PC-9 (cell line): ENCODE measurements at regions not wholly inside any gene's neighbourhood (a gene's known extent, or its start where the extent isn't known, plus 50 kb on each side); places are given as distances from the start of the nearest gene placed in this dataset.

ENCODE experiments used
- BruUV-seq: library from RNA; stranded (reverse); fragments of 400-500 nt; replicated peaks from 2 replicates; lab custom pipeline; 2021; lab: Mats Ljungman, UMichigan
- CTCF ChIA-PET: fragments of 300-600 bp; sonication (Branson Sonifier 250); formaldehyde crosslinking; loops from one replicate; lab custom pipeline; 2022; ENCODE audit warnings: antibody characterized with exemption; lab: Charles Lee
- POLR2A ChIA-PET: fragments of 300-600 bp; sonication (Branson Sonifier 250); formaldehyde crosslinking; loops from one replicate; lab custom pipeline; 2022; ENCODE audit warnings: antibody characterized with exemption; ENCODE audit not compliant: unreplicated experiment; lab: Charles Lee
- DNase-seq, 2 experiments: peaks; one replicate each; pipeline versions ENCODE4 v3.0.0 to v3.0.0-alpha.2; 2015 to 2022; ENCODE audit warnings: mixed read lengths in 1 of 2
- H2AFZ ChIP-seq: fragments of 200-600 bp; sonication (generic); 2 replicates; pipeline ENCODE4 v1.8.1; 2017; ENCODE audit warnings: antibody characterized with exemption
- H3F3A ChIP-seq: fragments of 200-600 bp; sonication (generic); 2 replicates; pipeline ENCODE4 v1.8.1; 2017; ENCODE audit warnings: antibody characterized with exemption, mild to moderate bottlenecking, low read depth; ENCODE audit not compliant: insufficient read depth
- H3K27ac ChIP-seq: fragments of 200-600 bp; sonication (generic); 2 replicates; pipeline ENCODE4 v1.6.1; 2016; ENCODE audit warnings: mixed run types
- H3K27me3 ChIP-seq: fragments of 200-600 bp; sonication (generic); 2 replicates; pipeline ENCODE4 v1.6.1; 2016; ENCODE audit warnings: low read depth, mixed run types; ENCODE audit not compliant: insufficient read depth
- H3K36me3 ChIP-seq: fragments of 200-600 bp; sonication (generic); 2 replicates; pipeline ENCODE4 v1.6.1; 2016; ENCODE audit warnings: low read depth, mixed run types
- H3K4me1 ChIP-seq: fragments of 200-600 bp; sonication (generic); replicated peaks from 2 replicates; pipeline ENCODE4 v1.6.1; 2016; ENCODE audit warnings: mixed run types; ENCODE audit not compliant: insufficient read depth
- H3K4me2 ChIP-seq: fragments of 200-600 bp; sonication (generic); 2 replicates; pipeline ENCODE4 v1.6.1; 2017; ENCODE audit warnings: mixed run types
- H3K4me3 ChIP-seq: fragments of 200-600 bp; sonication (generic); 2 replicates; pipeline ENCODE4 v1.6.1; 2016; ENCODE audit warnings: mixed run types
- H3K79me2 ChIP-seq: fragments of 200-600 bp; sonication (generic); 2 replicates; pipeline ENCODE4 v1.6.1; 2017; ENCODE audit warnings: low read depth, mixed run types
- H3K9me2 ChIP-seq: fragments of 200-600 bp; sonication (generic); 2 replicates; pipeline ENCODE4 v1.8.1; 2017; ENCODE audit warnings: mild to moderate bottlenecking; ENCODE audit not compliant: insufficient read depth
- H3K9me3 ChIP-seq: fragments of 200-600 bp; sonication (generic); 2 replicates; pipeline ENCODE4 v1.8.1; 2016; ENCODE audit warnings: low read depth; ENCODE audit not compliant: insufficient read depth
- H4K20me1 ChIP-seq: fragments of 200-600 bp; sonication (generic); 2 replicates; pipeline ENCODE4 v1.8.1; 2017; ENCODE audit not compliant: insufficient read depth
- EZH2 ChIP-seq: fragments of 200-600 bp; sonication (generic); IDR thresholded peaks from 2 replicates; pipeline ENCODE4 v1.8.0; 2017; ENCODE audit warnings: antibody characterized with exemption, low read depth
- intact Hi-C: fragments of 100-400 bp; cut with micrococcal nuclease; formaldehyde crosslinking; loops from one replicate; pipeline ENCODE4 v1.10.0; 2022; ENCODE audit not compliant: unreplicated experiment
- TF ChIP-seq, protein P1 (sequence below): fragments of 200-600 bp; sonication (generic); conservative IDR thresholded peaks from 2 replicates; pipeline ENCODE4 v1.6.1; 2017; ENCODE audit warnings: mixed run types, antibody characterized with exemption, mild to moderate bottlenecking, moderate library complexity

DNA sequence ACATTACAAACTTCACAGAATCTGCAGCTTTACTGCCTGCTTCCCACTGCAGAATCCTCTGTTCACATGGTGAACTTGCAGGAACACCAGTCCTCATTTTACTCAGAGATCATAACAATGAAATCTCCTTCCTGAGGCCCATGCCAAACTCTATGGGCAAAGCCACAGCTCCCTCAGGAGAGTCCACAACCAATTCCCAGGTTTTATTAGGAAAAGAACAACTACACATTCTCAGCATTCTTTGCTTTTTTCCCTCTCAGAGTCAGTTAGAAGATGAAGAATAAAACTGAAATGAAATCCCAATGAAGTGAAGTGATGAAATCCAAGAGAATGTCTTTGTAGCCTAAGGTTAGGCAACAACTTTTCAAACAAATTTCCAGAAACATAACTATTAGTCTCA, 233.7 kb downstream of the DSEL start:
- H3K4me1 ChIP-seq, result no peaks in the 10 kb centered on the region
- intact Hi-C loops, result no loop called here
- H3K36me3 ChIP-seq, result no peaks in the 10 kb centered on the region
- H3K27ac ChIP-seq, result no peak overlapping the region
- no peak overlapping the region for H3K4me2 ChIP-seq
- H3K9me3 ChIP-seq, result no peaks in the 10 kb centered on the region
- no peak for DNase-seq
- BruUV-seq, result no TSS peak
- H3F3A ChIP-seq, result no peaks in the 10 kb centered on the region
- no peak overlapping the region for H2AFZ ChIP-seq
- ChIA-PET POLR2A (no interaction called here), CTCF (no interaction called here)
- no peaks in the 10 kb centered on the region for H4K20me1 ChIP-seq
- H3K9me2 ChIP-seq, result no peaks in the 10 kb centered on the region
- TF ChIP-seq, protein P1, sequence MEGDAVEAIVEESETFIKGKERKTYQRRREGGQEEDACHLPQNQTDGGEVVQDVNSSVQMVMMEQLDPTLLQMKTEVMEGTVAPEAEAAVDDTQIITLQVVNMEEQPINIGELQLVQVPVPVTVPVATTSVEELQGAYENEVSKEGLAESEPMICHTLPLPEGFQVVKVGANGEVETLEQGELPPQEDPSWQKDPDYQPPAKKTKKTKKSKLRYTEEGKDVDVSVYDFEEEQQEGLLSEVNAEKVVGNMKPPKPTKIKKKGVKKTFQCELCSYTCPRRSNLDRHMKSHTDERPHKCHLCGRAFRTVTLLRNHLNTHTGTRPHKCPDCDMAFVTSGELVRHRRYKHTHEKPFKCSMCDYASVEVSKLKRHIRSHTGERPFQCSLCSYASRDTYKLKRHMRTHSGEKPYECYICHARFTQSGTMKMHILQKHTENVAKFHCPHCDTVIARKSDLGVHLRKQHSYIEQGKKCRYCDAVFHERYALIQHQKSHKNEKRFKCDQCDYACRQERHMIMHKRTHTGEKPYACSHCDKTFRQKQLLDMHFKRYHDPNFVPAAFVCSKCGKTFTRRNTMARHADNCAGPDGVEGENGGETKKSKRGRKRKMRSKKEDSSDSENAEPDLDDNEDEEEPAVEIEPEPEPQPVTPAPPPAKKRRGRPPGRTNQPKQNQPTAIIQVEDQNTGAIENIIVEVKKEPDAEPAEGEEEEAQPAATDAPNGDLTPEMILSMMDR, result no peak
- TF ChIP-seq EZH2, result no peak
- H3K4me3 ChIP-seq, result no peak overlapping the region
- no peaks in the 10 kb centered on the region for H3K79me2 ChIP-seq
- no peaks in the 10 kb centered on the region for H3K27me3 ChIP-seq

DNA sequence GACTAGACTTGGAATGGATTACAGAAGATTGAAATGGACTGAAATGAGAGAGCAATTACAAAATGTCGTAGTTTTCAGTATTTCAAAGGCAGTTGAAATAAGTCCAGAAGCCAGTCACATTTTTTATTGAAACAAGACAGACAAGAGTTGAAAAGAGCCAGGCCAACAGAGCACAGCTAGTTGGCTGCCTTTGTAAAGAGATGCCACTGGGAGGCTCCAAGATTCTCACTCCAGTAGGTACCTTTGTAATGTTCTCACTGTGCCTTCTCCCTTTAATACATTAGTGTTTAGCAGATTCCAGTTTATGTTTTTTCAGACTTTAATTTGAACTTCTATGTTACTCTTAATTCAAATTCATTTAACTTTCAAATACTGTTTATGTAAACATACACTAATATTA, 234.8 kb downstream of the DSEL start:
- BruUV-seq, result no TSS peak
- Histone ChIP-seq H3K36me3 (no peaks in the 10 kb centered on the region), H3K9me3 (no peaks in the 10 kb centered on the region), H3K27me3 (no peaks in the 10 kb centered on the region), H4K20me1 (no peaks in the 10 kb centered on the region; the same call in 1 of the 2 replicates), H3K4me2 (no peak overlapping the region), H2AFZ (no peak overlapping the region), H3K9me2 (no peaks in the 10 kb centered on the region), H3F3A (no peaks in the 10 kb centered on the region), H3K27ac (no peak overlapping the region), H3K79me2 (no peaks in the 10 kb centered on the region), H3K4me3 (no peak overlapping the region), H3K4me1 (no peaks in the 10 kb centered on the region)
- intact Hi-C loops, result no loop called here
- TF ChIP-seq EZH2, result no peak
- TF ChIP-seq, protein P1, result no peak
- ChIA-PET CTCF (no interaction called here), POLR2A (no interaction called here)
- DNase-seq, result no peak

DNA sequence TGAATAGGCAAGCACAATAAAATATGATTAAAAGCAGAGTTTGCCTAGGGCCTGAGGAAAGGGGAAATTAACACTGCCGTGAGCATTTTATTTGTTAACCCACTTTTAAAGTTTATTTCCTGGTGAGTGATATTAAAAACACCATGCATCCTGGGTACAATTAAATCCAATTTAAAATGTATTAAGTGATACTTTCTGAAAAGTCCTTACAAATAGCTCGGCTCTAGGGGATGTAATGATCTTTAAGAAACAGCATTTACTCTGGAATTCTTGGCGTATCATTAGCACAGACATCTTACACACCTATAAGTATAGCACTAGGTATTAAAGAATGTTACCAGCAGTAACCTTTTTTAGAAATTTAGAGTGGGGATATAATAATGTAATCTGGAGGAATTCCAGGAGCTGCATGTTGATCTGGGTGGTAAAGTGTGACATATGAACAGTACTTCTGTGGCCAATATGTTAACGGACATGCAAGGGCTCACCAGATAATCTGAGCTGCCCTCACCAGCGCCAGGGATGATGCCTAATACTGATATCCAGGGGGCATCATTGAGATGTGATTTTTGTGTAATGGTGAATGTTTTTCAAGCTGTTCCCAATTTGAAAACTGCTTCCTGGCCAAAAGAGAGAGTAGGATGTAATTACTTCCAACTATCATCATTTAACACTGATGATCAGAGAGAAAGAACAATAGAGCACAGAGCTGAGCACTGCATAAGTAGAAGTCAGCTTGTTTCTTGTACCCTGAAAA, 235.9 kb downstream of the DSEL start:
- Histone ChIP-seq H2AFZ (no peak overlapping the region), H3K9me3 (no peaks in the 10 kb centered on the region), H3F3A (no peaks in the 10 kb centered on the region), H3K9me2 (no peaks in the 10 kb centered on the region), H3K4me2 (no peak overlapping the region), H3K4me3 (no peak overlapping the region), H3K4me1 (no peaks in the 10 kb centered on the region), H3K27ac (no peak overlapping the region), H3K79me2 (no peaks in the 10 kb centered on the region), H3K27me3 (no peaks in the 10 kb centered on the region), H3K36me3 (no peaks in the 10 kb centered on the region), H4K20me1 (no peaks in the 10 kb centered on the region; the same call in 1 of the 2 replicates)
- ChIA-PET POLR2A (no interaction called here), CTCF (no interaction called here)
- no peak for TF ChIP-seq EZH2
- TF ChIP-seq, protein P1, result no peak
- intact Hi-C loops, result no loop called here
- no peak for DNase-seq
- no TSS peak for BruUV-seq
